Adrenal gland (tissue), 9 donors: ENCODE measurements at regions not wholly inside any gene's neighbourhood (a gene's known extent, or its start where the extent isn't known, plus 50 kb on each side); places are given as distances from the start of the nearest gene placed in this dataset.

Source experiments
- DNase-seq, 7 donors: peaks; one replicate each; pipeline ENCODE4 v3.0.0-alpha.2; 2019 to 2020
- H3K27ac ChIP-seq, 5 donors: fragments of 200-600 bp; sonication (generic) in 4 of 5; 1 replicate in 3 of 5; 2 replicates in 2 of 5; pipeline versions ENCODE4 v1.5.1 to v1.8.0; 2016 to 2020; ENCODE audit warnings: mild to moderate bottlenecking in 1 of 5
- H3K27me3 ChIP-seq: fragments of 200-600 bp; 2 replicates; pipeline ENCODE4 v1.8.0; 2021
- H3K36me3 ChIP-seq, 2 donors: fragments of 200-600 bp; replicated peaks in 1 of 2; 1 replicate in 1 of 2; 2 replicates in 1 of 2; pipeline versions ENCODE4 v1.5.1 to v1.8.0; 2018 to 2022
- H3K4me1 ChIP-seq, 2 donors: fragments of 200-600 bp; replicated peaks in 1 of 2; 1 replicate in 1 of 2; 2 replicates in 1 of 2; pipeline versions ENCODE4 v1.5.1 to v1.8.0; 2018 to 2021
- H3K4me3 ChIP-seq, 4 donors: fragments of 200-600 bp; sonication (generic) in 3 of 4; one replicate each; pipeline ENCODE4 v1.5.1; 2016 to 2018
- H3K9me3 ChIP-seq, 3 donors: fragments of 200-600 bp; sonication (generic) in 1 of 3; replicated peaks in 1 of 3; 1 replicate in 2 of 3; 2 replicates in 1 of 3; pipeline versions ENCODE4 v1.5.1 to v1.8.0; 2016 to 2021
- POLR2A ChIP-seq, 2 donors: fragments of 450-650 bp; IDR thresholded peaks; one replicate each; pipeline ENCODE4 v1.6.1; 2017; ENCODE audit warnings: antibody characterized with exemption in 2 of 2, mild to moderate bottlenecking in 2 of 2, moderate library complexity in 1 of 2
- WGBS, 4 donors: extraction: QIAGEN DNeasy Blood & Tissue Kit in 2 of 4; methylation state at CpG; one replicate each; pipeline versions ENCODE4 v1.1.5 to v1.1.7; 2013 to 2017; 5-methylcytosine and 5-hydroxymethylcytosine counted together
- intact Hi-C, 2 donors: fragments of 100-400 bp; cut with DNase I; formaldehyde crosslinking; loops; one replicate each; pipeline versions ENCODE4 v1.14.1 to v1.15.0; 2022 to 2023
- TF ChIP-seq, protein P1 (sequence below), 6 experiments: fragments of 450-650 bp in 4 of 6; fragments of 200-600 bp in 2 of 6; sonication (generic) in 1 of 6; IDR thresholded peaks; 1 replicate in 5 of 6; 2 replicates in 1 of 6; pipeline versions ENCODE4 v1.5.1 to v1.8.0; 2016 to 2021; ENCODE audit warnings: antibody characterized with exemption in 6 of 6, mild to moderate bottlenecking in 2 of 6, moderate library complexity in 1 of 6
- donor health status: healthy with polysubstance abuse.
- donor health status: Bipolar disorder and iron deficiency.
- donor health status: DM: yes; HTN: yes; CAD: no.
- donor health status: DM: no; HTN: no; CAD: no.
- donor health status: DM: no; HTN: no; CAD: no.

DNA sequence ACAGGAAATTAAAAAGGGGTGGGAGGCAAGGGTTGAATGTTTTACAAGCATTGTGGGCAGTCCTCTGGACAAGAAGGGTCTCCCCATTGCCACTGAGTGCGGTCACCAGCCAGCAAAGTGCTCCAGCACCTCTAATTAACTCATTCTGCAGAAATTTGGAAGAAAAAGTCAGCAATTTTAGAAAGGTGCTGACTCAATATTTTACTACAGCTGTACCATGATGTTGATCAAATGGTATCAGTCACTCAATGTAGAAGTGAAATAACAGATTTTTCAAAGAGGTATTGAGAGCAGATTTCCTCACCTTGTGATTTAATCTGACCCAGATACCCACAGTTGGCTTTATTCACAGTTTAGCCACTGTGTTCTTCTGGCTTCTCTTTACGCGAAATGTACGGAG is 96.7 kb downstream of the PMP22 start:
- no peak for DNase-seq
- intact Hi-C loops = no loop called here
- no peaks in the 10 kb centered on the region for H3K9me3 ChIP-seq
- H3K27me3 ChIP-seq = no peaks in the 10 kb centered on the region
- H3K4me3 ChIP-seq = no peak overlapping the region
- no peaks in the 10 kb centered on the region for H3K4me1 ChIP-seq
- TF ChIP-seq, protein P1, sequence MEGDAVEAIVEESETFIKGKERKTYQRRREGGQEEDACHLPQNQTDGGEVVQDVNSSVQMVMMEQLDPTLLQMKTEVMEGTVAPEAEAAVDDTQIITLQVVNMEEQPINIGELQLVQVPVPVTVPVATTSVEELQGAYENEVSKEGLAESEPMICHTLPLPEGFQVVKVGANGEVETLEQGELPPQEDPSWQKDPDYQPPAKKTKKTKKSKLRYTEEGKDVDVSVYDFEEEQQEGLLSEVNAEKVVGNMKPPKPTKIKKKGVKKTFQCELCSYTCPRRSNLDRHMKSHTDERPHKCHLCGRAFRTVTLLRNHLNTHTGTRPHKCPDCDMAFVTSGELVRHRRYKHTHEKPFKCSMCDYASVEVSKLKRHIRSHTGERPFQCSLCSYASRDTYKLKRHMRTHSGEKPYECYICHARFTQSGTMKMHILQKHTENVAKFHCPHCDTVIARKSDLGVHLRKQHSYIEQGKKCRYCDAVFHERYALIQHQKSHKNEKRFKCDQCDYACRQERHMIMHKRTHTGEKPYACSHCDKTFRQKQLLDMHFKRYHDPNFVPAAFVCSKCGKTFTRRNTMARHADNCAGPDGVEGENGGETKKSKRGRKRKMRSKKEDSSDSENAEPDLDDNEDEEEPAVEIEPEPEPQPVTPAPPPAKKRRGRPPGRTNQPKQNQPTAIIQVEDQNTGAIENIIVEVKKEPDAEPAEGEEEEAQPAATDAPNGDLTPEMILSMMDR (IDR thresholded peaks at IDR 0.05) = no peak
- H3K36me3 ChIP-seq = no peaks in the 10 kb centered on the region
- H3K27ac ChIP-seq = no peak overlapping the region
- 72 to 88% (median 80%) methylated on average over 4 of the region's 4 CpGs for WGBS, 4 donors

DNA sequence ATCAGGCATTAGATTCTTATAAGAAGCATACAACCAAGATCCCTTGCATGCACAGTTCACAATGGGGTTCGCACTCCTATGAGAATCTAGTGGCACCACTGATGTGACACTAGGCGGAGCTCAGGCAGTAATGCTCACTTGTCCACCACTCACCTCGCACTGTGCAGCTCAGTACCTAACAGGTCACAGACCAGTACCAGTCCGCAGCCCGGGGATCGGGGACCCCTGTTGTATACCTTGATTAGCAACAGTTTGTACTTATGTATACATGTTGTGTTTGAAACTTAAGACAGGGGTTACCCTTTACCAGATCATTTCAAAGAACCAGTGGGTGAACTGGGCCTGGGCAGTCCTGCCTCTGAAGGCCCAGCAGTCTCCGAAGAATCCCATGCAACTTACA is 103.7 kb downstream of the PMP22 start:
- peaks cover 6% of the 10 kb centered on the region for H3K27me3 ChIP-seq
- H3K27ac ChIP-seq = no peak overlapping the region
- no peaks in the 10 kb centered on the region for H3K36me3 ChIP-seq
- H3K4me1 ChIP-seq = peaks cover 0 to 10% of the 10 kb centered on the region in 2 donors
- no peak for DNase-seq
- intact Hi-C loops = no loop called here
- no peak overlapping the region for H3K4me3 ChIP-seq
- no peaks in the 10 kb centered on the region for H3K9me3 ChIP-seq
- WGBS, 4 donors = 79 to 100% (median 90%) methylated on average over 6 to 7 of the region's 7 CpGs
- TF ChIP-seq, protein P1 (IDR thresholded peaks at IDR 0.05) = no peak
- no peak for TF ChIP-seq POLR2A (IDR thresholded peaks at IDR 0.05)

DNA sequence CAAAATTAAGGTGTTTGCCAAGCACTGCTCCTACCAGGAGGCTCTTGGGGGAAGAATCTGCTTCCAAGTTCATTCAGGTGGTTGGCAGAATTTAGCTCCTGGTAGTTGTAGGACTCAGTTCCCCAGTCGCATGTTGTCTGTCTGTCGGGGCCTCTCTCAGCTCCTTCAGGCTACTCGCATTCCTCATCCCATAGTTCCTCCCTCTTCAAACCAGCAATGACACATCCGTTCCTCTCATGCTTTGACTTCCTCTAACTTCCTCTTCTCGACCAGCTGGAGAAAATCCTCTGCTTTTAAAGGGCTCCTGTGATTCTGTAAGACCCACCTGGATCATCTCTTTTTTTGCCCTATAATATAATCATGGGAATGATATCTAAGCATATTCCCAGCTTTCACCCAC is 108.1 kb downstream of the PMP22 start:
- intact Hi-C loops = no loop called here
- no peaks in the 10 kb centered on the region for H3K36me3 ChIP-seq
- peaks cover 0 to 25% of the 10 kb centered on the region in 2 donors for H3K4me1 ChIP-seq
- peaks cover 6% of the 10 kb centered on the region for H3K27me3 ChIP-seq
- no peak for TF ChIP-seq POLR2A (IDR thresholded peaks at IDR 0.05)
- TF ChIP-seq, protein P1 (IDR thresholded peaks at IDR 0.05) = no peak
- 43 to 62% (median 54%) methylated on average over 5 of the region's 5 CpGs for WGBS, 4 donors
- DNase-seq = peak in 1 of 7 donors; percentile 6
- no peak overlapping the region for H3K27ac ChIP-seq
- H3K9me3 ChIP-seq = no peaks in the 10 kb centered on the region
- H3K4me3 ChIP-seq = no peak overlapping the region

DNA sequence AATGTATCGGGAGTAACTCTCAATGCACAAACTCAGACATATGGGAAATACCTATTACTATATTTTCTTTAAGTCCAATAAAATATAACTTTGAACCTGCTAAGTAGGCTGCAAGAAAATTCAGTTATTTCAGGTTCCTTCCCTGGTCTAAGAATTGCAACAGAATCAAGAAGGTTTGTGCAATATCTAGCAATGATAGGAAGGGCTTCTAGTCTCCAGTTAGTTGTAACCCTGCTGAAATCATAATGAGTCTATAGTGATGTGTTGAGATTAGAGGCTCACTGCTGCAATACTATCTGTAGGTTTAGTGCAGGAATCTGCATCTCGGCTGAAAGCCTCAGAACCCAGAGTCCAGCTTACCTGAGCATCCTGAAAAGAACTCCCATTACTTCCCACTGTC is 110.5 kb downstream of the PMP22 start:
- intact Hi-C loops = no loop called here
- TF ChIP-seq, protein P1 (IDR thresholded peaks at IDR 0.05) = no peak
- TF ChIP-seq POLR2A (IDR thresholded peaks at IDR 0.05) = no peak
- Histone ChIP-seq H3K36me3 (no peaks in the 10 kb centered on the region), H3K9me3 (no peaks in the 10 kb centered on the region), H3K27ac (no peak overlapping the region), H3K4me3 (no peak overlapping the region), H3K4me1 (peaks cover 0 to 25% of the 10 kb centered on the region in 2 donors), H3K27me3 (peaks cover 6% of the 10 kb centered on the region)
- WGBS, 4 donors = 85 to 92% (median 89%) methylated on average over 2 of the region's 2 CpGs
- DNase-seq = no peak
